ENCODE measurements at regions not wholly inside any gene's neighbourhood (a gene's known extent, or its start where the extent isn't known, plus 50 kb on each side); places are given as distances from the start of the nearest gene placed in this dataset.

DNA sequence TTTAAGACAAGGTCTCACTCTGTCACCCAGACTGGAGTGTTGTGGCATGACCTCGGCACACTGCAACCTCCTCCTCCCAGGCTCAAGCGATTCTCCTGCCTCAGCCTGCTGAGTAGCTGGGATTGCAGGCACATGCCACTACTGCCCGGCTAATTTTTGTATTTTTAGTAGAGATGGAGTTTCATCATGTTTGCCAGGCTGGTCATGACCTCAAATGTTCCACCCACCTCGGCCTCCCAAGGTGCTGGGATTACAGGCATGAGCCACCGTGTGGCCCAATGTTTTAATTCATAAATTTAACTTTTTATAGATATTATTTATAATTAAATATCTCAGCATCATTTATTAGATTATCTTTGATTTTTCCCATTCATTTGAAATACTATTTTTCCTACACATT is 658.0 kb upstream of the NRG3 start:
- TF ChIP-seq EZH2phosphoT487 (IDR thresholded peaks at IDR 0.05; ENCODE audit: borderline replicate concordance, low read length) (no peak), CTCF (IDR thresholded peaks at IDR 0.05; ENCODE audit: low read depth, low read length, poor library complexity, severe bottlenecking) (no peak)

Measured in DOHH2 (cell line).